Loucy (cell line): ENCODE measurements at regions not wholly inside any gene's neighbourhood (a gene's known extent, or its start where the extent isn't known, plus 50 kb on each side); places are given as distances from the start of the nearest gene placed in this dataset.
A peak's percentile ranks its signal among the peaks of the same experiment; 100 is the strongest.

Experiments
- H2AFZ ChIP-seq: fragments of 200-600 bp; sonication (generic); 2 replicates; pipeline ENCODE4 v1.6.0; 2016; ENCODE audit warnings: antibody characterized with exemption, mild to moderate bottlenecking, low read length, moderate library complexity
- H3F3A ChIP-seq: fragments of 200-600 bp; 2 replicates; pipeline ENCODE4 v1.6.0; 2016; ENCODE audit warnings: antibody characterized with exemption, low read depth, mild to moderate bottlenecking
- H3K27me3 ChIP-seq: fragments of 200-600 bp; sonication (generic); 2 replicates; pipeline ENCODE4 v1.6.1; 2014; ENCODE audit warnings: low read length, mild to moderate bottlenecking; ENCODE audit not compliant: insufficient read depth, poor library complexity, severe bottlenecking
- H3K36me3 ChIP-seq: fragments of 200-600 bp; sonication (generic); 2 replicates; pipeline ENCODE4 v1.6.1; 2016; ENCODE audit warnings: low read length; ENCODE audit not compliant: insufficient read depth
- H3K4me1 ChIP-seq: fragments of 200-600 bp; sonication (generic); 2 replicates; pipeline ENCODE4 v1.5.1; 2014; ENCODE audit warnings: low read length, mild to moderate bottlenecking; ENCODE audit not compliant: insufficient read depth, poor library complexity, severe bottlenecking
- H3K4me2 ChIP-seq: fragments of 200-600 bp; sonication (generic); 2 replicates; pipeline ENCODE4 v1.6.0; 2014; ENCODE audit warnings: antibody characterized with exemption, low read length, low read depth, mild to moderate bottlenecking; ENCODE audit not compliant: poor library complexity, severe bottlenecking
- H3K4me3 ChIP-seq: fragments of 200-600 bp; sonication (generic); 2 replicates; pipeline ENCODE4 v1.5.1; 2014; ENCODE audit warnings: low read length, mild to moderate bottlenecking, mixed read lengths; ENCODE audit not compliant: poor library complexity, severe bottlenecking
- H3K79me2 ChIP-seq: fragments of 200-600 bp; sonication (generic); 2 replicates; pipeline ENCODE4 v1.6.1; 2014; ENCODE audit warnings: low read length; ENCODE audit not compliant: insufficient read depth
- H3K9ac ChIP-seq: fragments of 200-600 bp; sonication (generic); 2 replicates; pipeline ENCODE4 v1.6.0; 2014; ENCODE audit warnings: mild to moderate bottlenecking, low read depth, low read length, moderate library complexity; ENCODE audit not compliant: poor library complexity, severe bottlenecking
- H3K9me2 ChIP-seq: fragments of 200-600 bp; sonication (generic); replicated peaks from 2 replicates; pipeline ENCODE4 v1.6.1; 2016; ENCODE audit warnings: low read depth, low read length, mixed read lengths
- H3K9me3 ChIP-seq: fragments of 200-600 bp; sonication (generic); 2 replicates; pipeline ENCODE4 v1.6.1; 2014; ENCODE audit warnings: mild to moderate bottlenecking, antibody characterized with exemption, low read length, low read depth; ENCODE audit not compliant: insufficient read depth
- H4K20me1 ChIP-seq: fragments of 200-600 bp; sonication (generic); 2 replicates; pipeline ENCODE4 v1.6.0; 2014; ENCODE audit warnings: antibody characterized with exemption, low read length, mild to moderate bottlenecking; ENCODE audit not compliant: insufficient read depth, poor library complexity, severe bottlenecking
- EZH2phosphoT487 ChIP-seq: fragments of 200-600 bp; IDR thresholded peaks from 2 replicates; pipeline ENCODE4 v1.6.1; 2018; ENCODE audit warnings: antibody characterized with exemption, mild to moderate bottlenecking, moderate library complexity, borderline replicate concordance
- TF ChIP-seq, protein P1 (sequence below): fragments of 200-600 bp; sonication (generic); conservative IDR thresholded peaks from 2 replicates; pipeline ENCODE4 v1.5.1; 2014; ENCODE audit warnings: mild to moderate bottlenecking, antibody characterized with exemption, low read length

DNA sequence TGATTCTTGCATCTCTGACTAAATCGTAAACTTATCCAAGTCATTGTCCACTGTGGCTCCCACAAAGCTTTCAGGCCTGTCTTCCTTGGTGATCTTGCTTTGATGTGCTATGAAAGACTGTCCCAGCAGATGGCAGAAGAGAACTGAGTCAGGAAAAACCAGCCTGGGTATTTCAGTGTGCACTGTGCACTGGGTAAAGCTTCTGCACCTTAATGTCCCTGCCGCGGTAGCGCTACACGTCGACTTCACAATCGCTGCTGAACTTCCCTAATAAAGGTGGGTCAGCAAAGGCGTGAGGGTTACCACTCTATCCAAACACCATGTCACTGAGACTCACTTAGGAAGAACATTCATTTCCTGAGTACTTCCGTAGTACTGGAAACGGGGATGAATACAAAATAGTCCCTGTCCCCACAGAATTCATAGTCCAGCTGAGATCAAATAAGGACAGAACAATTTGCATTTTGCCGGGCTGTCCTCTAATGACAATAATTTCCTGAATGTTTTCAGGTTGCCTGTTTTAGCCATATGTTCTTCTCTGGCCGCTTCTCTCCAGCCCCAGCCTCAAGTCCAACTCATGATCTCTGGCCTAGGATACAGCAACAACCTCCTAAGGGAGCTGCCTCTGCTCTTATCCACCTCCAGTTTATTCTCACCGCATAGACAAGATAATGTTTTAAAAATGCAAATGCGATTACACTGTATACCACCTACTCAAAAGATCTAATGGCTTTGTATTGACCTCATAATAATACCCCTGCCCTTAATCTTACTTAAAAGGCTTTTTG is 83.6 kb upstream of the AKAP13 start:
- Histone ChIP-seq H4K20me1 (no peaks in the 10 kb centered on the region), H3K4me1 (no peaks in the 10 kb centered on the region), H3K4me3 (peak overlapping the region; percentile 57), H3K9me3 (no peaks in the 10 kb centered on the region), H3K79me2 (no peaks in the 10 kb centered on the region), H2AFZ (peak overlapping the region; percentile 79), H3K27me3 (no peaks in the 10 kb centered on the region), H3K4me2 (peak overlapping the region; percentile 70), H3F3A (no peaks in the 10 kb centered on the region), H3K9me2 (no peaks in the 10 kb centered on the region), H3K9ac (no peak overlapping the region), H3K36me3 (no peaks in the 10 kb centered on the region)
- no peak for TF ChIP-seq EZH2phosphoT487
- TF ChIP-seq, protein P1, sequence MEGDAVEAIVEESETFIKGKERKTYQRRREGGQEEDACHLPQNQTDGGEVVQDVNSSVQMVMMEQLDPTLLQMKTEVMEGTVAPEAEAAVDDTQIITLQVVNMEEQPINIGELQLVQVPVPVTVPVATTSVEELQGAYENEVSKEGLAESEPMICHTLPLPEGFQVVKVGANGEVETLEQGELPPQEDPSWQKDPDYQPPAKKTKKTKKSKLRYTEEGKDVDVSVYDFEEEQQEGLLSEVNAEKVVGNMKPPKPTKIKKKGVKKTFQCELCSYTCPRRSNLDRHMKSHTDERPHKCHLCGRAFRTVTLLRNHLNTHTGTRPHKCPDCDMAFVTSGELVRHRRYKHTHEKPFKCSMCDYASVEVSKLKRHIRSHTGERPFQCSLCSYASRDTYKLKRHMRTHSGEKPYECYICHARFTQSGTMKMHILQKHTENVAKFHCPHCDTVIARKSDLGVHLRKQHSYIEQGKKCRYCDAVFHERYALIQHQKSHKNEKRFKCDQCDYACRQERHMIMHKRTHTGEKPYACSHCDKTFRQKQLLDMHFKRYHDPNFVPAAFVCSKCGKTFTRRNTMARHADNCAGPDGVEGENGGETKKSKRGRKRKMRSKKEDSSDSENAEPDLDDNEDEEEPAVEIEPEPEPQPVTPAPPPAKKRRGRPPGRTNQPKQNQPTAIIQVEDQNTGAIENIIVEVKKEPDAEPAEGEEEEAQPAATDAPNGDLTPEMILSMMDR = peak; percentile 78

DNA sequence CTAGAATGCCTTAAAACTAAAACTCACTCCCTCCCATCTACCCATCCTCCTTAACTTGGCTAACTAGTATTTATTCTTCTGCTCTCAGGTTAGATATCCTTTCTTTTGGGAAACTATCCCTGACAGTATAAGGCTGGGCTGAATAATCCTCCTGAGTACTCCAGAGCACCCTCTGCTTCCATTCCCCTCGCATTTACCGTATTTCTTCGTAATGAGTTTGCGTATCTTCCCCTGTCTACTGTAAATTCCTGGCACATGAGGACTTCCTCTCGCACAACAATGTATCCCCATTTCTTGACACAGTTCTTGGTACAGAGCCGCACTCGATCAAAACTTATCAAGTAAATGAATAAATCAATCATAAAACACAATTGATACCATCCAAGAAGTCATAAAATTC is 82.9 kb upstream of the AKAP13 start:
- Histone ChIP-seq H3K27me3 (no peaks in the 10 kb centered on the region), H3K4me2 (no peak overlapping the region), H2AFZ (no peak overlapping the region), H3K4me1 (no peaks in the 10 kb centered on the region), H3K9ac (no peak overlapping the region), H3K4me3 (no peak overlapping the region), H3F3A (no peaks in the 10 kb centered on the region), H4K20me1 (no peaks in the 10 kb centered on the region), H3K36me3 (no peaks in the 10 kb centered on the region), H3K79me2 (no peaks in the 10 kb centered on the region), H3K9me3 (no peaks in the 10 kb centered on the region), H3K9me2 (no peaks in the 10 kb centered on the region)
- no peak for TF ChIP-seq EZH2phosphoT487
- TF ChIP-seq, protein P1 = no peak

DNA sequence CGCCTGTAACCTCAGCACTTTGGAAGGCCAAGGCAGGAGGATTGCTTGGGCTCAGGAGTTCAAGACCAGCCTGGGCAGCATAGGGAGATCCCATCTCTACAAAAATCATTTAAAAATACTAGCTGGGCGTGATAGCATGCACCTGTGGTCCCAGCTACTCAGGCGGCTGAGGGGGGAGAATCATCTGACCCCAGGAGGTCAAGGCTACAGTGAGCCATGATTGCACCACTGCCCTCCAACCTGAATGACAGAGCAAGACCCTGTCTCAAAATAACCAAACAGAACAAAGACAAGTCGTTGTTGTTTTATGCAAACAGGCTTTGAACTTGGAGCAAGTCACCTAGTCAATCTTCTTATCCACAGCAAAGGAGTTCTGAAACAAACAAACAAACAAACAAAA is 82.0 kb upstream of the AKAP13 start:
- no peak for TF ChIP-seq EZH2phosphoT487
- TF ChIP-seq, protein P1 = no peak
- Histone ChIP-seq H3K4me3 (no peak overlapping the region), H4K20me1 (no peaks in the 10 kb centered on the region), H3K27me3 (no peaks in the 10 kb centered on the region), H3K4me1 (no peaks in the 10 kb centered on the region), H3F3A (no peaks in the 10 kb centered on the region), H3K9me3 (no peaks in the 10 kb centered on the region), H3K4me2 (no peak overlapping the region), H3K36me3 (no peaks in the 10 kb centered on the region), H3K79me2 (no peaks in the 10 kb centered on the region), H3K9me2 (no peaks in the 10 kb centered on the region), H3K9ac (no peak overlapping the region), H2AFZ (no peak overlapping the region)
